ENCODE measurements at regions not wholly inside any gene's neighbourhood (a gene's known extent, or its start where the extent isn't known, plus 50 kb on each side); places are given as distances from the start of the nearest gene placed in this dataset.
"Not testable (repeated sequence)": the region's sequence is repeated elsewhere in the genome, so short reads cannot be mapped to it uniquely, and the experiment has no call there.

DNA sequence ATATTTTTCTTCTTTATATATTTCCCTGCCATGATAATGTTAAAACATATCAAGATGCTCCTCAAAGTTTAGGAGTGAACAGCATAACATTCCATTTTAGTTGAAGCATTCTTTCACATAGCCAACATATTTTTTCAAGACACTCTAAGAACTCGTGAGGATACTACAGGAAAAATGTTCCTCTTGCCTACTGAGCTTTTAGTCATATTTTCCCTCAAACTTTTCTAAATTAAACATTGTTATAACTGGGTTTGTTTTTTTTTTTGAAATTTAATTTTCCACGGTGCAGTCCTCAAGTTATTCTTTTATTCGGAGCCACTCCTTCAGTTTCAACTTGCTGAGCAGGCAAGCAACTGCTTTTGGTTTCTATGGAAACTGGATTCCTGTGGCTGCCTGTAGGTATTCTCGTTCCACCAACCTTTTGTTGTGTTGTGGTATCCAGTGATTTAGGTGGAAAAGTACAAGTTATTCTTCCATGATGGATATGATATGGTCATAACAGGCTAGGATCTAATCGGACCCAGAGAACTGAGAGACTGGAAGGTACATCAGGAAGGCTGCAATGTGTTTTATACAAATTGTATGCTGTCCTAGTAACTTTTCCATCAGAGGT, 248.0 kb downstream of the TRIML1 start:
- Histone ChIP-seq H3K4me1 (ENCODE audit: control insufficient read depth in 2 of 2, insufficient read depth in 1 of 2, low read depth in 1 of 2, low read length in 2 of 2) (peaks cover 0 to 3% of the 10 kb centered on the region in 2 donors), H3K36me3 (replicated peaks in 1 of 2; ENCODE audit: control insufficient read depth in 2 of 2, insufficient read depth in 2 of 2, low read length in 2 of 2) (no peaks in the 10 kb centered on the region), H2BK15ac (ENCODE audit: low read length) (no peak overlapping the region), H2BK12ac (ENCODE audit: low read length) (no peak overlapping the region), H2AK5ac (ENCODE audit: low read depth, low read length) (no peak overlapping the region), H3K27me3 (ENCODE audit: control insufficient read depth in 3 of 3, insufficient read depth in 3 of 3, low read depth in 1 of 3, low read length in 3 of 3) (no peaks in the 10 kb centered on the region), H4K91ac (ENCODE audit: low read depth, low read length, poor library complexity) (no peak overlapping the region), H3K4me3 (ENCODE audit: low read length in 2 of 2) (no peak overlapping the region), H3K9me3 (replicated peaks in 1 of 2; ENCODE audit: control insufficient read depth in 2 of 2, insufficient read depth in 1 of 2, low read depth in 1 of 2, low read length in 2 of 2) (peaks cover 0 to 6% of the 10 kb centered on the region in 2 donors), H3K4me2 (ENCODE audit: insufficient read depth, low read length, poor library complexity, severe bottlenecking) (peak overlapping the region; percentile 22), H3K27ac (replicated peaks; ENCODE audit: low read length) (no peak overlapping the region), H2BK5ac (ENCODE audit: low read length) (no peak overlapping the region), H4K8ac (ENCODE audit: low read depth, low read length) (no peak overlapping the region), H3K79me1 (ENCODE audit: low read depth, low read length) (no peaks in the 10 kb centered on the region), H3K18ac (ENCODE audit: low read length) (no peak overlapping the region), H3K23ac (ENCODE audit: low read depth, low read length, poor library complexity) (no peak overlapping the region), H2AFZ (ENCODE audit: low read length) (no peak overlapping the region), H3K4ac (ENCODE audit: low read length) (no peak overlapping the region), H3K9ac (ENCODE audit: low read depth, low read length, poor library complexity) (no peak overlapping the region), H3K14ac (ENCODE audit: low read length) (no peak overlapping the region), H2BK120ac (ENCODE audit: low read depth, low read length) (no peak overlapping the region)
- peak; percentile 9 for DNase-seq (ENCODE audit: low spot score)
- no CpG with 5 or more reads among the region's 5 CpGs for WGBS, 2 donors (ENCODE audit: extremely low coverage in 2 of 2, insufficient read length in 2 of 2, insufficient replicate concordance in 1 of 2)

DNA sequence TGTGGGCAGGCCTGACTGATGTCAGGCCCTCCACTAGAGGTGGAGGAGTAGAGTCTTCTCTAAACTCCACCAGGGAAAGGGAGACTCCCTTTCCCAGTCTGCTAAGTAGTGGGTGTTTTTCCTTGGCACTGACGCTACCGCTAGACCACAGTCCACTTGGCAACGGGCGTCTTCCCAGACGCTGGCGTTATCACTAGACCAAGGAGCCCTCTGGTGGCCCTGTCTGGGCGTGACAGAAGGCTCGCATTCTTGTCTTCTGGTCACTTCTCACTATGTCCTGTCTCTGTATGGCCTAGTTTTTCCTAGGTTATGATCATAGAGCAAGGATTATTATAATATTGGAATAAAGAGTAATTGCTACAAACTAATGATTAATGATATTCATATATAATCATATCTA, 252.1 kb downstream of the TRIML1 start:
- not testable (repeated sequence) for H3K4ac ChIP-seq (ENCODE audit: low read length); H2BK120ac ChIP-seq (ENCODE audit: low read depth, low read length); H3K23ac ChIP-seq (ENCODE audit: low read depth, low read length, poor library complexity); H3K4me2 ChIP-seq (ENCODE audit: insufficient read depth, low read length, poor library complexity, severe bottlenecking); H4K8ac ChIP-seq (ENCODE audit: low read depth, low read length); H4K91ac ChIP-seq (ENCODE audit: low read depth, low read length, poor library complexity); H2AFZ ChIP-seq (ENCODE audit: low read length); DNase-seq (ENCODE audit: low spot score); H3K36me3 ChIP-seq (replicated peaks in 1 of 2; ENCODE audit: control insufficient read depth in 2 of 2, insufficient read depth in 2 of 2, low read length in 2 of 2); H3K14ac ChIP-seq (ENCODE audit: low read length); H2BK12ac ChIP-seq (ENCODE audit: low read length); H2AK5ac ChIP-seq (ENCODE audit: low read depth, low read length); H3K9ac ChIP-seq (ENCODE audit: low read depth, low read length, poor library complexity); H3K79me1 ChIP-seq (ENCODE audit: low read depth, low read length); H3K9me3 ChIP-seq (replicated peaks in 1 of 2; ENCODE audit: control insufficient read depth in 2 of 2, insufficient read depth in 1 of 2, low read depth in 1 of 2, low read length in 2 of 2); H3K18ac ChIP-seq (ENCODE audit: low read length); H3K4me3 ChIP-seq (ENCODE audit: low read length in 2 of 2); H2BK15ac ChIP-seq (ENCODE audit: low read length); H2BK5ac ChIP-seq (ENCODE audit: low read length); H3K27me3 ChIP-seq (ENCODE audit: control insufficient read depth in 3 of 3, insufficient read depth in 3 of 3, low read depth in 1 of 3, low read length in 3 of 3); H3K27ac ChIP-seq (replicated peaks; ENCODE audit: low read length); H3K4me1 ChIP-seq (ENCODE audit: control insufficient read depth in 2 of 2, insufficient read depth in 1 of 2, low read depth in 1 of 2, low read length in 2 of 2)
- no CpG with 5 or more reads among the region's 8 CpGs for WGBS, 2 donors (ENCODE audit: extremely low coverage in 2 of 2, insufficient read length in 2 of 2, insufficient replicate concordance in 1 of 2)

DNA sequence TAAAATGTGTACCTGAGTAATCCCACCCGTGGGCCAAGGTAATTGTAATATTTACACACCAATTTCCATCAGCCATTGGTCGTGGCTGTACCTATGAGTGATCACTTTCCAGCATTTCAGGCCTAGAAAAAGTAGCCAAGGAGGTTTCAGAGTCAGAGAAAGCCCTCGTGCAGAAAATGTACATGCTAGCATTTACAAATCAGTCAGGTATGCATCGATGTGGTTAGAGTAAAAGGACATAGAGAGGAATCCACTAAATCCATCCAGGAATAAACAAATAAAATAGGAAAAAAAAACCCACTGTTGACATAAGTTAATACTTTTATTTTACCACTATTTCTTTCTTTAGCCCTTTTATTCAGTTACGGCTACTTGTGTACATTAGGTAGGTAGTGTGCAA, 256.8 kb downstream of the TRIML1 start:
- Histone ChIP-seq H3K23ac (ENCODE audit: low read depth, low read length, poor library complexity) (no peak overlapping the region), H3K27me3 (ENCODE audit: control insufficient read depth in 3 of 3, insufficient read depth in 3 of 3, low read depth in 1 of 3, low read length in 3 of 3) (no peaks in the 10 kb centered on the region), H2BK12ac (ENCODE audit: low read length) (no peak overlapping the region), H3K36me3 (replicated peaks in 1 of 2; ENCODE audit: control insufficient read depth in 2 of 2, insufficient read depth in 2 of 2, low read length in 2 of 2) (no peaks in the 10 kb centered on the region), H3K4me1 (ENCODE audit: control insufficient read depth in 2 of 2, insufficient read depth in 1 of 2, low read depth in 1 of 2, low read length in 2 of 2) (no peaks in the 10 kb centered on the region), H4K8ac (ENCODE audit: low read depth, low read length) (no peak overlapping the region), H3K14ac (ENCODE audit: low read length) (no peak overlapping the region), H3K9me3 (replicated peaks in 1 of 2; ENCODE audit: control insufficient read depth in 2 of 2, insufficient read depth in 1 of 2, low read depth in 1 of 2, low read length in 2 of 2) (peaks cover under 1 to 1% of the 10 kb centered on the region in 2 donors), H3K4me2 (ENCODE audit: insufficient read depth, low read length, poor library complexity, severe bottlenecking) (no peak overlapping the region), H2BK15ac (ENCODE audit: low read length) (no peak overlapping the region), H3K79me1 (ENCODE audit: low read depth, low read length) (no peaks in the 10 kb centered on the region), H3K9ac (ENCODE audit: low read depth, low read length, poor library complexity) (no peak overlapping the region), H3K4ac (ENCODE audit: low read length) (no peak overlapping the region), H2AFZ (ENCODE audit: low read length) (no peak overlapping the region), H2BK5ac (ENCODE audit: low read length) (no peak overlapping the region), H4K91ac (ENCODE audit: low read depth, low read length, poor library complexity) (no peak overlapping the region), H3K27ac (replicated peaks; ENCODE audit: low read length) (no peak overlapping the region), H2AK5ac (ENCODE audit: low read depth, low read length) (no peak overlapping the region), H3K18ac (ENCODE audit: low read length) (no peak overlapping the region), H3K4me3 (ENCODE audit: low read length in 2 of 2) (no peak overlapping the region), H2BK120ac (ENCODE audit: low read depth, low read length) (no peak overlapping the region)
- DNase-seq (ENCODE audit: low spot score), result no peak
- WGBS, 2 donors (ENCODE audit: extremely low coverage in 2 of 2, insufficient read length in 2 of 2, insufficient replicate concordance in 1 of 2), result no CpG with 5 or more reads among the region's 5 CpGs

DNA sequence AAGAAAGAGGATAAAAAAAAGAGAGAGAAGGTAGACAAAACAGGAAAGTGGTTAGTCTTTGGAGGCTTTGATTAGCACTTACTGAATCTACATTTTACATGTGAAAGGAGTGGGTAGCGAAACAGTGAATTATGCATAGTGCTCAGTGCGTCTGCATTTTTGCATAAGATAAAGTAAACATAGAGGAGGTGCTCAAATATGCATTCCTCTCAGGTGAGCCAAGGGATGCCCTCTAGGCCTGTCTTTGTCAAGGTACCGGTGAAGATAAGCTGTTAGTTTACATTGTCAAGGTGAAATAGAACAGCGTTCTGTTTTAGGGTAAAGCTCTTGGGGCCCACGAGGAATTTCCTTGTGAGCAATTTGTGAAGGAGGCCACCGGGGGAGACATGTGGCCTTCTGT, 260.6 kb downstream of the TRIML1 start:
- H2BK120ac ChIP-seq (ENCODE audit: low read depth, low read length), result no peak overlapping the region
- no peak overlapping the region for H3K4me3 ChIP-seq (ENCODE audit: low read length in 2 of 2)
- no peak overlapping the region for H2BK12ac ChIP-seq (ENCODE audit: low read length)
- H3K79me1 ChIP-seq (ENCODE audit: low read depth, low read length), result no peaks in the 10 kb centered on the region
- H3K9me3 ChIP-seq (replicated peaks in 1 of 2; ENCODE audit: control insufficient read depth in 2 of 2, insufficient read depth in 1 of 2, low read depth in 1 of 2, low read length in 2 of 2), result peaks cover 0 to 2% of the 10 kb centered on the region in 2 donors
- H4K8ac ChIP-seq (ENCODE audit: low read depth, low read length), result no peak overlapping the region
- no peak overlapping the region for H4K91ac ChIP-seq (ENCODE audit: low read depth, low read length, poor library complexity)
- H3K14ac ChIP-seq (ENCODE audit: low read length), result no peak overlapping the region
- H2AK5ac ChIP-seq (ENCODE audit: low read depth, low read length), result no peak overlapping the region
- no peak overlapping the region for H2AFZ ChIP-seq (ENCODE audit: low read length)
- H3K27me3 ChIP-seq (ENCODE audit: control insufficient read depth in 3 of 3, insufficient read depth in 3 of 3, low read depth in 1 of 3, low read length in 3 of 3), result no peaks in the 10 kb centered on the region
- no peak overlapping the region for H2BK15ac ChIP-seq (ENCODE audit: low read length)
- no peak overlapping the region for H3K4ac ChIP-seq (ENCODE audit: low read length)
- H3K9ac ChIP-seq (ENCODE audit: low read depth, low read length, poor library complexity), result no peak overlapping the region
- no peak overlapping the region for H3K23ac ChIP-seq (ENCODE audit: low read depth, low read length, poor library complexity)
- H2BK5ac ChIP-seq (ENCODE audit: low read length), result no peak overlapping the region
- WGBS, 2 donors (ENCODE audit: extremely low coverage in 2 of 2, insufficient read length in 2 of 2, insufficient replicate concordance in 1 of 2), result no CpG with 5 or more reads among the region's 6 CpGs
- no peak overlapping the region for H3K4me2 ChIP-seq (ENCODE audit: insufficient read depth, low read length, poor library complexity, severe bottlenecking)
- no peaks in the 10 kb centered on the region for H3K4me1 ChIP-seq (ENCODE audit: control insufficient read depth in 2 of 2, insufficient read depth in 1 of 2, low read depth in 1 of 2, low read length in 2 of 2)
- no peak for DNase-seq (ENCODE audit: low spot score)
- no peaks in the 10 kb centered on the region for H3K36me3 ChIP-seq (replicated peaks in 1 of 2; ENCODE audit: control insufficient read depth in 2 of 2, insufficient read depth in 2 of 2, low read length in 2 of 2)
- no peak overlapping the region for H3K27ac ChIP-seq (replicated peaks; ENCODE audit: low read length)
- H3K18ac ChIP-seq (ENCODE audit: low read length), result no peak overlapping the region

Measured in neuronal stem cell (in vitro differentiated cells).